Suprapubic skin (tissue), 4 donors: ENCODE measurements at regions not wholly inside any gene's neighbourhood (a gene's known extent, or its start where the extent isn't known, plus 50 kb on each side); places are given as distances from the start of the nearest gene placed in this dataset.

Experiments
- DNase-seq, 2 donors: peaks; one replicate each; pipeline ENCODE4 v3.0.0-alpha.2; 2019; ENCODE audit warnings: low spot score in 2 of 2
- H3K27ac ChIP-seq: fragments of 200-600 bp; sonication (generic); one replicate; pipeline ENCODE4 v1.5.1; 2019
- H3K27me3 ChIP-seq: fragments of 200-600 bp; sonication (generic); one replicate; pipeline ENCODE4 v1.5.1; 2019
- H3K36me3 ChIP-seq: fragments of 200-600 bp; sonication (generic); one replicate; pipeline ENCODE4 v1.5.1; 2019
- H3K4me1 ChIP-seq: fragments of 200-600 bp; sonication (generic); one replicate; pipeline ENCODE4 v1.5.1; 2019
- H3K4me3 ChIP-seq: fragments of 200-600 bp; sonication (generic); one replicate; pipeline ENCODE4 v1.5.1; 2019; ENCODE audit warnings: mild to moderate bottlenecking
- H3K9me3 ChIP-seq: fragments of 200-600 bp; sonication (generic); one replicate; pipeline ENCODE4 v1.5.1; 2019
- CTCF ChIP-seq, 2 donors: fragments of 200-600 bp in 1 of 2; fragments of 450-650 bp in 1 of 2; sonication (generic) in 1 of 2; IDR thresholded peaks; one replicate each; pipeline ENCODE4 v1.5.1; 2016 to 2019; ENCODE audit warnings: antibody characterized with exemption in 2 of 2, mild to moderate bottlenecking in 1 of 2, moderate library complexity in 1 of 2
- EP300 ChIP-seq: sonication (generic); formaldehyde crosslinking; IDR thresholded peaks from one replicate; pipeline ENCODE4 v1.6.1; 2017; ENCODE audit warnings: antibody characterized with exemption
- POLR2A ChIP-seq, 2 donors: fragments of 450-650 bp; IDR thresholded peaks; one replicate each; pipeline ENCODE4 v1.6.1; 2017; ENCODE audit warnings: antibody characterized with exemption in 2 of 2, mild to moderate bottlenecking in 2 of 2, moderate library complexity in 2 of 2
- POLR2AphosphoS5 ChIP-seq, 3 donors: sonication (generic); formaldehyde crosslinking; IDR thresholded peaks; one replicate each; pipeline ENCODE4 v1.6.1; 2017; ENCODE audit warnings: antibody characterized with exemption in 3 of 3
- WGBS: methylation state at CpG from one replicate; pipeline ENCODE4 v1.1.5; 2018; 5-methylcytosine and 5-hydroxymethylcytosine counted together

GRCh38 chr16:13808102-13808501 lies 111.9 kb upstream of the ERCC4 start:
- 93% methylated on average over 8 of the region's 8 CpGs for WGBS
- no peak for DNase-seq
- no peak overlapping the region for H3K4me3 ChIP-seq
- H3K27me3 ChIP-seq = no peaks in the 10 kb centered on the region
- H3K9me3 ChIP-seq = no peaks in the 10 kb centered on the region
- H3K36me3 ChIP-seq = no peaks in the 10 kb centered on the region
- TF ChIP-seq CTCF (IDR thresholded peaks at IDR 0.05) (no peak), EP300 (no peak), POLR2AphosphoS5 (IDR thresholded peaks at IDR 0.05) (no peak), POLR2A (IDR thresholded peaks at IDR 0.05) (no peak)
- no peak overlapping the region for H3K27ac ChIP-seq
- H3K4me1 ChIP-seq = peaks cover 12% of the 10 kb centered on the region

GRCh38 chr16:13809765-13810164 lies 110.2 kb upstream of the ERCC4 start:
- no peak for TF ChIP-seq POLR2AphosphoS5 (IDR thresholded peaks at IDR 0.05)
- Histone ChIP-seq H3K9me3 (no peaks in the 10 kb centered on the region), H3K27me3 (no peaks in the 10 kb centered on the region), H3K4me3 (no peak overlapping the region), H3K36me3 (no peaks in the 10 kb centered on the region), H3K4me1 (peaks cover 12% of the 10 kb centered on the region), H3K27ac (no peak overlapping the region)
- no peak for DNase-seq

- 22% methylated on average over 3 of the region's 3 CpGs for WGBS
- H3K9me3 ChIP-seq = no peaks in the 10 kb centered on the region
- TF ChIP-seq EP300 (no peak), POLR2AphosphoS5 (IDR thresholded peaks at IDR 0.05) (no peak), POLR2A (IDR thresholded peaks at IDR 0.05) (no peak), CTCF (IDR thresholded peaks at IDR 0.05) (no peak)
- DNase-seq = no peak
- no peaks in the 10 kb centered on the region for H3K36me3 ChIP-seq
- no peaks in the 10 kb centered on the region for H3K27me3 ChIP-seq
- peaks cover 12% of the 10 kb centered on the region for H3K4me1 ChIP-seq
- H3K27ac ChIP-seq = peak overlapping the region; percentile 48
- H3K4me3 ChIP-seq = no peak overlapping the region
Measured at GRCh38 chr16:13811834-13812233, 108.1 kb upstream of the ERCC4 start.

- H3K4me3 ChIP-seq = no peak overlapping the region
- H3K36me3 ChIP-seq = no peaks in the 10 kb centered on the region
- DNase-seq = no peak
- no peaks in the 10 kb centered on the region for H3K9me3 ChIP-seq
- no peaks in the 10 kb centered on the region for H3K27me3 ChIP-seq
- TF ChIP-seq EP300 (no peak), CTCF (IDR thresholded peaks at IDR 0.05) (no peak), POLR2AphosphoS5 (IDR thresholded peaks at IDR 0.05) (no peak), POLR2A (IDR thresholded peaks at IDR 0.05) (no peak)
- H3K4me1 ChIP-seq = peaks cover 3% of the 10 kb centered on the region
- H3K27ac ChIP-seq = no peak overlapping the region
Measured at GRCh38 chr16:13816701-13817100, 103.3 kb upstream of the ERCC4 start.

- 96% methylated on average over 4 of the region's 6 CpGs for WGBS
- H3K27me3 ChIP-seq = no peaks in the 10 kb centered on the region
- H3K27ac ChIP-seq = no peak overlapping the region
- H3K9me3 ChIP-seq = peaks cover 4% of the 10 kb centered on the region
- H3K36me3 ChIP-seq = no peaks in the 10 kb centered on the region
- TF ChIP-seq EP300 (no peak), POLR2A (IDR thresholded peaks at IDR 0.05) (no peak), CTCF (IDR thresholded peaks at IDR 0.05) (no peak), POLR2AphosphoS5 (IDR thresholded peaks at IDR 0.05) (no peak)
- no peak for DNase-seq
- H3K4me3 ChIP-seq = no peak overlapping the region
- no peaks in the 10 kb centered on the region for H3K4me1 ChIP-seq
Measured at GRCh38 chr16:13823501-13823900, 96.5 kb upstream of the ERCC4 start.

GRCh38 chr16:13829697-13830299 lies 90.2 kb upstream of the ERCC4 start:
- no peak overlapping the region for H3K27ac ChIP-seq
- TF ChIP-seq CTCF (IDR thresholded peaks at IDR 0.05) = no peak
- no peak for TF ChIP-seq POLR2A (IDR thresholded peaks at IDR 0.05)
- no peak for TF ChIP-seq POLR2AphosphoS5 (IDR thresholded peaks at IDR 0.05)
- TF ChIP-seq EP300 = no peak
- H3K4me1 ChIP-seq = no peaks in the 10 kb centered on the region
- 66% methylated on average over 7 of the region's 7 CpGs for WGBS
- no peaks in the 10 kb centered on the region for H3K9me3 ChIP-seq
- H3K36me3 ChIP-seq = no peaks in the 10 kb centered on the region
- H3K27me3 ChIP-seq = no peaks in the 10 kb centered on the region
- no peak overlapping the region for H3K4me3 ChIP-seq
- no peak for DNase-seq
